Fibroblast of skin of abdomen (primary cell): ENCODE measurements at regions not wholly inside any gene's neighbourhood (a gene's known extent, or its start where the extent isn't known, plus 50 kb on each side); places are given as distances from the start of the nearest gene placed in this dataset.

Experiments
- DNase-seq: peaks from one replicate; pipeline ENCODE4 v3.0.0-alpha.2; 2013

DNA sequence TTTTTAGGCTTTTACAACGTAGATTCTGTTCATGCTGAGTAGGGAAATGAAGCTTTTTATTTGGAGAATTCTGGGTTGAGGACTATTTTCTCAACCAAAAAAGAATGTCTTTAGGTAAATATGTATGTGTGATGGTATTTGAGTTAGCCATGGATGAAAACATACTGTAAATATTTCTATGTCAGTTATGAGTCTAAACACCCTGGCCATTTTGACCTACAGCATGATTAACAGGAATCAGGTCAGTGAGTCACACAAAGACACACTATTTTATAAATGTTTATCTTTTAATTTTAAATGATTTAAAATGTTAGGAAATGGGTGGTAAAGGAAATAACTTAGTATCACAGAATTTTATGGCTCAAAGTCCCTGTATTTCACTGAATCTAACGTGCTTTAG lies 851.7 kb upstream of the MAP3K7 start:
- DNase-seq: peak; percentile 34

GRCh38 chr6:91437315-91437729 lies 850.5 kb upstream of the MAP3K7 start:
- DNase-seq: no peak

DNA sequence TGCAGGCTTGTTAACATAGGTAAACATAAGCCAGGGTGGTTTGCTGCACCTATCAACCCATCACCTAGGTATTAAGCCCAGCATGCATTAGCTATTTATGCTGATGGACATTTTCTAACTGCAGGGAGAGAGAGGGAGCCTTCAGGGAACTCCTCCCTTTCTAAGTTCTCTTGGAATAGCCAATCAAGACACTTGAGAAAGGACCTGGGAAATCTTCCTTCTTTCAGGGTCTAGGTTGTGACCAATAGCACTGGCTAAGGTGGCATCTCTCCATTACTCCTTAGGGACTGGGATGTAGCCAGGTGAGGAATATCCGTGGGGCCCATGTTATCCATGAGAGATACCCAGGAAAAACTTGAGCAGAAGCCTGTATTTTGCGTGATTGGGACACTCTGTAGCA lies 849.6 kb upstream of the MAP3K7 start:
- no peak for DNase-seq

GRCh38 chr6:91435630-91436029 lies 848.8 kb upstream of the MAP3K7 start:
- no peak for DNase-seq

DNA sequence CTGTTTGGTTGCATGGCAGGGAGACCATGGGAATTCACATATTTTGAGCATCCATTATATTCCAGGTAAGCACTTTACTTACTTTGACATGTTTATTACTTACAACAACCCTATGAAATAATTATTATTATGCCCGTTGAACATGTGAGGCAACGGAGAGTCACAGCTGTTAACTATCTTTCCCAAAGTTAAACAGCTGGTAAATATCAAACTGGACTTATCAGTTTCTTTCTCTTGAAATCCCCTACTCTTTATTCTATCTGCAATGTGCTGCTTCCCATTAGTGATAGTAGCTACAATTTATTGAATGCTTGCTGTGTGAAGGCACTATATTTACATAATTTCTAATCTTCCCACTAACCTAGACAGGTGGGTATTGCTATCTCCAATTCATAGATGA lies 847.7 kb upstream of the MAP3K7 start:
- no peak for DNase-seq

- no peak for DNase-seq
These were observed 847.0 kb upstream of the MAP3K7 start for GRCh38 chr6:91433660-91434534.

GRCh38 chr6:91428953-91429560 lies 842.2 kb upstream of the MAP3K7 start:
- DNase-seq: no peak

DNA sequence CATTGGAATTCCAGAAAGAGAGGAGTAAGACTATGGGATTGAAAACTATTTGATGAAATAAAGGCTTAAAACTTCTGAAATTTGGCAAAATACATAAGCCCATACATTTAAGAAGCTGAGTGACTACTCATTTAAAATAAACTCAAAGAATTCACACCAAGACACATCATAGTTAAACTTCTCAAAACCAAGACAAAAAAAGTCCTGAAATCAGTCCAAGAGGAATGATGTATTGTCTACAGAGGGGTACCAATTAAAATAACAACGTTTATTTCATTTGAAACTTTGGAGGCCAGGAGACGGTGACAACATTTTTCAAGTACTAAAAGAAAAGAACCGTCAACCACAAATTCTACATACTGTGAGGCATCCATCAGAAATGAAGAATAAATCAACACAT lies 841.4 kb upstream of the MAP3K7 start:
- DNase-seq: peak; percentile 66

DNA sequence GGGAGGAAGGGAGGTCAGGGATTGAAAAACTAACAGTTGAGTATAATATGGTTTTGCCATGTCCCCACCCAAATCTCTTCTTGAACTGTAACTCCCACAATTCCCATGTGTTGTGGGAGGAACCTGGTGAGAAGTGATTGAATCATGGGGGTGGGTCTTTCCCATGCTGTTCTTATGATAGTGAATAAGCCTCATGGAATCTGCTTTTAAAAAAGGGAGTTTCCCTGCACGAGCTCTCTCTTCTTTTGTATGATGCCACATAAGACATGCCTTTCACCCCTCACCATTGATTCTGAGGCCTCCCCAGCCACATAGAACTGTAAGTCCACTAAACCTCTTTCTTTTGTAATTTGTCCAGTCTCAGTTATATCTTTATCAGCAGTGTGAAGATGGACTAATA lies 833.4 kb upstream of the MAP3K7 start:
- DNase-seq: no peak

DNA sequence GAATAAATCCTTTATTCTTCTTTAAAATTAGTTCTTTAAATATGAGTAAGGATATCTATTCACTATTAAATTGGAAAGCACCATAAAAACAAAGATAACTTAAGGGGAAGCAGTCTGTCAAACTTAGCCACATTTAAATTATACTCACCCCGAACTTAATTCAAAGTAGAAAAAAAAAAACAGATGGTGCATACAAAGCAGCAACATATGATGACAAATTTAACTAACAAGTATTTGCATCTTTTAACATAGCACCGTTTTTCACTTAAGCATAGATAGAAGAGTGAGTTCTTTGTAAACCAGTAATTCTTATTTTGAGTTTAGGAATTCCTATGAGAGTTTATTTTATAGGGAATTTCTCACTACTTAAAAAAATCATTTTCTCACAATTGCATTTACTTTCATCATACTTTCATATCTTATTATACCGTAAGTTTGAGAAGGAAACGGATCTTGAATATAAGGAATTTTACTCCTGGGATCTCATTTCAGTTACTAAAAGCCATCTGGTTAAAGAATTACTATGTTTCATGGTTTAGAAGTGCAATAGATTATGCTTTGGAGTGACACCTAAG lies 828.2 kb upstream of the MAP3K7 start:
- DNase-seq: no peak

- DNase-seq: no peak
These were observed 825.7 kb upstream of the MAP3K7 start for GRCh38 chr6:91412532-91412931.

GRCh38 chr6:91407706-91408105 lies 820.8 kb upstream of the MAP3K7 start:
- DNase-seq: no peak

DNA sequence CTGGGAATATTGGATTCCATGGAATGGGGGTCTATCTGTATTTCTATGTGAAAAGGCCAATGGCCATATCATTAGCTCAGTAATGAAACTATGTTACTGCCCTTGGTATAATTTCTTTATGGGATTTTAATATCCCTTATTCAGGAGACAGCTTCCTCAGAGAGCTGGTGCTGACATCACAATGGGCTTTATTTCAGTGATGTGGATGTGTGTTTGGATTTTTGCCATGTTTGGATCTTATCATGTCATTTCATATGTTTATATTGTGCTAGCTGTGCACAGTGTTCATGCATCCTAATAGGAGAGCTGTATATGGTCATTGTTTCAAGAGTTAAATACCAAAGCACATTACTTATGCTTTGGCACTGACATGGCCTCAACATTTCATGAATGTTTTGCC lies 806.1 kb upstream of the MAP3K7 start:
- no peak for DNase-seq

GRCh38 chr6:91387290-91388059 lies 800.6 kb upstream of the MAP3K7 start:
- DNase-seq: no peak

DNA sequence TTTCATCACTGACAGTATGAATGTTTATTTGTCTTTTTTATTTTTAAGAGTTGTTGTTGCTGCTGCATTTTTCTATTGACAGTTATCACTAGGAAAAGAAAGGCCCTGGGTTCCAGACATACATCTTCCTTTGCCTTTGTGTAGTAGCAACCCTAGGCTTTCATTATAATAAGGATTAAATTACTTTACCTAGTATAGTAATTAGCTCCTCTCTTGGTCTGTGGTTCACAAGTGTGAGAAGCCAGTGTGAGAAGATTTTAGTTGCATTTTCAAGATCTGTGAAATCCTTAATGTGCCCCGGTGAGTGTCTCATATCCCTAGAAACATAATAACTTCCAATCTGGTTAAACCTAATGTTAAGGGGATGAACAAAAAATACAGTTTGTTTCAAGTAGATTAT lies 799.3 kb upstream of the MAP3K7 start:
- no peak for DNase-seq

DNA sequence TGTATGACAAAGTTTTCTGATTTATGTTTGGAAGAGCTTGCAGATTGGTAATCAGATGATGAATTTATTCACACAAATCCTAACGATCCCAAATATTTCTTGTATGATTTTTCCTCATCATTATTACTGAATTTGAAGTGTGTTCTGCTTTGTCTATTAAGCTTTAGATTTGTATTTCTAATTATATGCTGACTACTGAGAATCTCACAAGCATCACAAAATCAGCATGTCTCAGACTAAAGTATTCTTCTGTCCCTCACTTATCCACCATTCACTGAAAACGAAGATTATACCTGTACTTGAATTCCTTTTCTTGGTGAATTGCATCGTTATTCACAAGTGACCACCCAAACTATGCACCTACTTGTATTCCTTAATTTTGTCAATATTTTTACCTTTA lies 796.3 kb upstream of the MAP3K7 start:
- DNase-seq: no peak

DNA sequence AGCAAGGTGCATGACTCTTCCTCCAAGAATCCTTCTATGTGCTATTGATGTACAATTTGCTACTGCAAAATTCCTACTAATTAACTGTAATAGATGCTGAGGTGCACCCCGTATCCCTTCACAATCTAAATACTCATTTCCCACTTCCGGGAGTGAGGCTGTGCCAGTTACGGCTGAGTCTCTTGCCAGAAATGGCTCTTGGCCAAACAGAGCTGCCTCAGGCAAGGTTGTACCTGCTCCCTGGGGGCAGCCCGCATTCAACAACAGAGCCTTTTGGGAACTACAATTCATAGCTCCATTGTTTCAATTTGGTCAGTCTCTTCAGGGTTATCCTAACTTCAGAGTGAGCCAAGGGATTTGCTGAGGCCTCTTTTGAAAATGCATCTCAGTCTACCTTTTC lies 789.8 kb upstream of the MAP3K7 start:
- no peak for DNase-seq

DNA sequence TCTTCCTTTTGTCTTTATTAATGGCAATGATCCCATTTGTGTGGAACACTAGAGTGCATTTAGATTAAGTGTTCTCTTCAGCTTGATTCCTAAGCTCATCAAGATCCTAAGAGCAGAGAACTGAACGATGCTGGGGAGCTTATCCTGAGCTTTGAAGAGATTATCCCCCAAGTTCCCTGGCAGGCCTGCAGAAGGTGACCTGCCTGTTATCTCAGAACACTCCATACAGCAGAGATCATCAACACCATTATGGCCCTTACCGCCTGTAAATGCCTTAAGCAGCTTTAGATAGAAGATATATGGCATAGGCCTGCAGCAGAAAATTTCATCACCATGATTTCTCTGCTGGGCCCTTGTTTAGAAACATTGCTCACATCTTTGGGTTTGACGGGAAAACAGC lies 779.9 kb upstream of the MAP3K7 start:
- DNase-seq: no peak

DNA sequence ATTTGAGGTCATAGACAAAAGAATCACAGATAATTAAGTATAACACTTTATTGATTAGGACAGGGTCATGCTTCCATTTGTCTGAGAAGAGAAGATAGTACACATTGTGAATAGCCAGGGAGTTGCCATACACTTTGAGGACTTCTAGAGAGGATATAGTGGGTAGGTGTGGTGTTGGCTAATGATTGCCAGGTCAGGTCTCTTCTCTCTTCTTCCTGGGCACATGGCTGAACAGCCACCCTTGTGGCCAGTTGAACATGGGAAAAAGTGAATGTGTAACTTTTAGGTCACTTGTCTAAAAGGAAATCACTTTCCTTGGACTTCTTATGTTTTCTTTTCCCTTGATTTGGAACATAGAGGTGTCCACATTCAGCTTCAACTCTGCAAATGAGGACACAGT lies 772.1 kb upstream of the MAP3K7 start:
- DNase-seq: no peak

DNA sequence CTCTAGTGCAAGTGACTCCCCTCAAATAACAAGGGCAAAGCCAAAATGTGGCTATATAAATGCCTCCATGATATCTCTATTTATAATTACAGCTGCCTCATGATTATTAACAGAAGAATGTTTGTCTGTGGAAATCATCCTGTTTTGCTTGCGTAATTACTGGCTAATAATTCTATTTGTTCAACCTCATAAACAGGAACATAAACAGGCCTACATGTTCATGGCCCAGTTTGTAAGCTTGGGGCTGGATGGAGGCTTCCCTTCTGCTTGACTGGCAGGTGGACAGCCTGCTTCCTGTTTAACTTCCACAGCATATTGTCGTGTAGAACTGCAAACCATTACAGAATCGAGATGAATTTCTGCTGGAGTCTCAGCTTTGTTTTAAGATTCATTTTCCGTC lies 766.0 kb upstream of the MAP3K7 start:
- DNase-seq: no peak

- DNase-seq: no peak
These were observed 765.4 kb upstream of the MAP3K7 start for GRCh38 chr6:91352321-91352720.

- no peak for DNase-seq
These were observed 763.5 kb upstream of the MAP3K7 start for GRCh38 chr6:91350146-91350908.
